ENCODE measurements at regions not wholly inside any gene's neighbourhood (a gene's known extent, or its start where the extent isn't known, plus 50 kb on each side); places are given as distances from the start of the nearest gene placed in this dataset.

DNA sequence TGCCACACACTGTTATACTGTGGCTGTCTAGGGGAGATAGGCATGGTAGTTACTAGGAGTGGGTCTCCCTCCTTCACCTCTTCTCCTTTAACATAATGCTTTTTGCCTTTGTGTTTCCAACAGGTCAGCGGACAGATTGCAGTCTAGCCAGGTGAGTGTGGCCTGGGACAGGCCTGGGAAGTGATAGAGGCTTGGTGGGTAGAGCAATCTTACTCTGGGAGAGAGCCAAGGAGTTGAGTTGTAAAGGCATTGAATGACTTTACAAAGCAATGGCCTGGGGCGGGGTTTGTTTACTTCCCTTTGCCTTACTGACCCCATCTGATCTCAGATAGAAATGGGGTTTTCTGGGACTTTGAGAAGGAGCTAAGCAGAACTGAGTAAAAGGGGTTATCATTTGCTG is 51.0 kb upstream of the IKBKE start:
- Histone ChIP-seq H3K27me3 (ENCODE audit: control insufficient read depth, insufficient read depth, low read length) (no peaks in the 10 kb centered on the region), H3K36me3 (ENCODE audit: control insufficient read depth in 2 of 3, insufficient read depth in 3 of 3, low read length in 3 of 3) (peaks cover 0 to 6% (median 2%) of the 10 kb centered on the region in 3 donors), H3K27ac (ENCODE audit: low read depth in 2 of 2, low read length in 2 of 2) (no peak overlapping the region), H3K9me3 (ENCODE audit: control insufficient read depth in 2 of 3, insufficient read depth in 1 of 3, low read length in 3 of 3) (no peaks in the 10 kb centered on the region), H3K4me3 (ENCODE audit: low read length in 3 of 3) (no peak overlapping the region), H3K4me1 (ENCODE audit: control insufficient read depth in 2 of 3, insufficient read depth in 2 of 3, low read depth in 1 of 3, low read length in 3 of 3) (no peaks in the 10 kb centered on the region), H3K9ac (ENCODE audit: low read length in 3 of 3) (no peak overlapping the region)
- intact Hi-C loops (cut with DNase I): no loop called here
- DNase-seq: no peak
- TF ChIP-seq, protein P1, sequence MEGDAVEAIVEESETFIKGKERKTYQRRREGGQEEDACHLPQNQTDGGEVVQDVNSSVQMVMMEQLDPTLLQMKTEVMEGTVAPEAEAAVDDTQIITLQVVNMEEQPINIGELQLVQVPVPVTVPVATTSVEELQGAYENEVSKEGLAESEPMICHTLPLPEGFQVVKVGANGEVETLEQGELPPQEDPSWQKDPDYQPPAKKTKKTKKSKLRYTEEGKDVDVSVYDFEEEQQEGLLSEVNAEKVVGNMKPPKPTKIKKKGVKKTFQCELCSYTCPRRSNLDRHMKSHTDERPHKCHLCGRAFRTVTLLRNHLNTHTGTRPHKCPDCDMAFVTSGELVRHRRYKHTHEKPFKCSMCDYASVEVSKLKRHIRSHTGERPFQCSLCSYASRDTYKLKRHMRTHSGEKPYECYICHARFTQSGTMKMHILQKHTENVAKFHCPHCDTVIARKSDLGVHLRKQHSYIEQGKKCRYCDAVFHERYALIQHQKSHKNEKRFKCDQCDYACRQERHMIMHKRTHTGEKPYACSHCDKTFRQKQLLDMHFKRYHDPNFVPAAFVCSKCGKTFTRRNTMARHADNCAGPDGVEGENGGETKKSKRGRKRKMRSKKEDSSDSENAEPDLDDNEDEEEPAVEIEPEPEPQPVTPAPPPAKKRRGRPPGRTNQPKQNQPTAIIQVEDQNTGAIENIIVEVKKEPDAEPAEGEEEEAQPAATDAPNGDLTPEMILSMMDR (IDR thresholded peaks at IDR 0.05; ENCODE audit: borderline replicate concordance, extremely low read depth, insufficient read depth): no peak
- no peak for FAIRE-seq

DNA sequence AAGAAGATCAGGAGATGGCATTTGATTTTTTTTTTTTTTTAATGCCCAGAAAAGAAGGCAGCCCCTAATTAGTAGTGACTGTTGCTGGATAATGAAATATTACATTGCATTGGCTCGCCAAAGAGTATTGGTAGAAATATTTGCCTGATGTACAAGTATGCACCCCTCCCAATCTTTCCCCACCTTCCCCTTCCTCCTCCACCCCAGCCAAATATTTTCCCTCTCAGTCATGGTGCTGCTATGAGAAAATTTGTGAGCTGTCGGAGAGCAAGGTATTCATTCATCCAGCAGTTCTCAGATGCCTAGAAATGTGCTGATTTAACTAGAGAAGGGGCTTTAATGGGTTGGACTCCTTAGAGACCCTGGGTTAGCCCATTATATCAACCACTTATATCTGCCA is 50.5 kb upstream of the IKBKE start:
- no peak for FAIRE-seq
- Histone ChIP-seq H3K27ac (ENCODE audit: low read depth in 2 of 2, low read length in 2 of 2) (no peak overlapping the region), H3K4me1 (ENCODE audit: control insufficient read depth in 2 of 3, insufficient read depth in 2 of 3, low read depth in 1 of 3, low read length in 3 of 3) (no peaks in the 10 kb centered on the region), H3K27me3 (ENCODE audit: control insufficient read depth, insufficient read depth, low read length) (no peaks in the 10 kb centered on the region), H3K4me3 (ENCODE audit: low read length in 3 of 3) (no peak overlapping the region), H3K9me3 (ENCODE audit: control insufficient read depth in 2 of 3, insufficient read depth in 1 of 3, low read length in 3 of 3) (no peaks in the 10 kb centered on the region), H3K36me3 (ENCODE audit: control insufficient read depth in 2 of 3, insufficient read depth in 3 of 3, low read length in 3 of 3) (peaks cover 1 to 6% (median 2%) of the 10 kb centered on the region in 3 donors), H3K9ac (ENCODE audit: low read length in 3 of 3) (no peak overlapping the region)
- DNase-seq: no peak
- intact Hi-C loops (cut with DNase I): no loop called here
- TF ChIP-seq, protein P1 (IDR thresholded peaks at IDR 0.05; ENCODE audit: borderline replicate concordance, extremely low read depth, insufficient read depth): no peak

DNA sequence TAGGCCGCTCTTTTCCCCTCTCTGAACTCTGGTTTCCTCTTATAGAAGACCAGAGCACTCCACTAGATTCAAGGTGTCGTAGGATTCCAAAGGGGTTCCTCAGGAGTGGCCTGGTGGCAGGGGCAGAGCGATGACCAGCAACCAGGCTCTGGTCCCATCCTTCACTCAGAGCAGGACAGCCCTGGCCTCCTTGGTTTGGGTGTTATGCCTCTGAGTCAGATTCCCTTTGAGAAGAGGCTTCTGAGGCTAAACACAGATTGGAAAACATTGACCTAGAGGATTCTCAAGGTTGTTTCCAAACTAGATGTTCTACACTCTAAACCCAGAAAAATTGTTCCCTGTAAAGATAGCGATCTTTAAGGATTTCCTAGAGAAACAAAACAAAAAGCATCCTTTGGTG is 49.8 kb upstream of the IKBKE start:
- no peaks in the 10 kb centered on the region for H3K4me1 ChIP-seq (ENCODE audit: control insufficient read depth in 2 of 3, insufficient read depth in 2 of 3, low read depth in 1 of 3, low read length in 3 of 3)
- no peak overlapping the region for H3K4me3 ChIP-seq (ENCODE audit: low read length in 3 of 3)
- H3K27ac ChIP-seq (ENCODE audit: low read depth in 2 of 2, low read length in 2 of 2): no peak overlapping the region
- no peaks in the 10 kb centered on the region for H3K9me3 ChIP-seq (ENCODE audit: control insufficient read depth in 2 of 3, insufficient read depth in 1 of 3, low read length in 3 of 3)
- intact Hi-C loops (cut with DNase I): no loop called here
- FAIRE-seq (no peak), DNase-seq (no peak)
- H3K9ac ChIP-seq (ENCODE audit: low read length in 3 of 3): no peak overlapping the region
- TF ChIP-seq, protein P1 (IDR thresholded peaks at IDR 0.05; ENCODE audit: borderline replicate concordance, extremely low read depth, insufficient read depth): no peak
- peaks cover 2 to 6% (median 2%) of the 10 kb centered on the region in 3 donors for H3K36me3 ChIP-seq (ENCODE audit: control insufficient read depth in 2 of 3, insufficient read depth in 3 of 3, low read length in 3 of 3)
- no peaks in the 10 kb centered on the region for H3K27me3 ChIP-seq (ENCODE audit: control insufficient read depth, insufficient read depth, low read length)
